Stimulated activated memory B cell treated with anti-CD40 and anti-IgM and Interleukin-4, amounts not matched to agents 10 μg/mL and 1 μg/mL and 100 μg/mL, for 72 hours (primary cell): ENCODE measurements at regions not wholly inside any gene's neighbourhood (a gene's known extent, or its start where the extent isn't known, plus 50 kb on each side); places are given as distances from the start of the nearest gene placed in this dataset.

ENCODE experiments used
- ATAC-seq: fragments of 150-1000 bp; cut with Tn5 transposase; 2 replicates; pipeline ENCODE4 v1.10.0; 2021
- H3K27ac Mint-ChIP-seq: one replicate; pipeline ENCODE4 v1.8.0; 2022; ENCODE audit warnings: mild to moderate bottlenecking, mixed read lengths
- H3K27me3 Mint-ChIP-seq: one replicate; pipeline ENCODE4 v1.8.0; 2022; ENCODE audit warnings: mixed read lengths
- H3K36me3 Mint-ChIP-seq: one replicate; pipeline ENCODE4 v1.8.0; 2022; ENCODE audit warnings: mixed read lengths
- H3K4me1 Mint-ChIP-seq: one replicate; pipeline ENCODE4 v1.8.0; 2022; ENCODE audit warnings: mixed read lengths
- H3K4me3 Mint-ChIP-seq: one replicate; pipeline ENCODE4 v1.8.0; 2022; ENCODE audit warnings: mild to moderate bottlenecking, moderate library complexity, mixed read lengths
- H3K9me3 Mint-ChIP-seq: one replicate; pipeline ENCODE4 v1.8.0; 2022; ENCODE audit warnings: mixed read lengths

DNA sequence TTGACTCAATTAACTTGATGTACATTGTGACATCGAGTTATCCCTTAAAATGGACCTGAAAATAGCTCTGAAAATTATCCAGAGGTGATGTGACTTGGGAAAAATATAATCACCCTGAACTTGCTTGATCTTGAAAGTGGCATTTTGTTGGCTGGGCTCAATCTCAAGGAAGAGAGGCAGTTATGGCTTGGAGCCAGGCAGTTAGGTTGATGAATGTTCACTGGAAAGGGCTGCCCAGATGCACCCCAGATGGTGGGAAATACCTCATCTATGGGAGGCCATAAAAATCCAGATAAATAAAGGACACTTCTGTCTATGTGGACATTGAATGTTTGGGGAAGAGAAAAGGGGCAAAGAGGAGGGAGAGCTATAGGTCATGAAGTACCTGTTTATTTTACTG, 55.7 kb upstream of the OR5AN1 start:
- H3K9me3 Mint-ChIP-seq, result no peaks in the 10 kb centered on the region
- H3K36me3 Mint-ChIP-seq, result no peaks in the 10 kb centered on the region
- no peak for ATAC-seq
- H3K4me1 Mint-ChIP-seq, result no peaks in the 10 kb centered on the region
- H3K4me3 Mint-ChIP-seq, result no peak overlapping the region
- H3K27ac Mint-ChIP-seq, result no peak overlapping the region
- H3K27me3 Mint-ChIP-seq, result peaks cover 13% of the 10 kb centered on the region

DNA sequence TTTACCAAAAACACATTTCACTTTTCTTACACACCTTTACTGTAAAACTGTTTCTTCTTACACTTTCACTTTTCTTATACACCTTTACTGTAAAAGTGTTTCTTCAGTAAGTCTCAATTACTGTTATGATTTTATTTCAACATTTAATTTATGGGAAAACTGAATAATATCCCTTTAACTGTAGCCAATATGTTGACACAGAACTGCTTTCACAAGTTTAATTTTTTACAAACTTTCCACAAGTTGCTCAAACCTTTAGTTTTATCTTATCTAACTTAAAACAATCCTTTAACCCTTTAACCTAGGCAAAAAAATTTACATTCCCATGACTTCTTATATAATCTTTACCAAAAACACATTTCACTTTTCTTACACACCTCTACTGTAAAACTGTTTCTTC, 63.3 kb upstream of the OR5AN1 start:
- no peak overlapping the region for H3K27ac Mint-ChIP-seq
- peaks cover 24% of the 10 kb centered on the region for H3K27me3 Mint-ChIP-seq
- peaks cover 2% of the 10 kb centered on the region for H3K9me3 Mint-ChIP-seq
- no peak for ATAC-seq
- no peaks in the 10 kb centered on the region for H3K4me1 Mint-ChIP-seq
- no peak overlapping the region for H3K4me3 Mint-ChIP-seq
- no peaks in the 10 kb centered on the region for H3K36me3 Mint-ChIP-seq

DNA sequence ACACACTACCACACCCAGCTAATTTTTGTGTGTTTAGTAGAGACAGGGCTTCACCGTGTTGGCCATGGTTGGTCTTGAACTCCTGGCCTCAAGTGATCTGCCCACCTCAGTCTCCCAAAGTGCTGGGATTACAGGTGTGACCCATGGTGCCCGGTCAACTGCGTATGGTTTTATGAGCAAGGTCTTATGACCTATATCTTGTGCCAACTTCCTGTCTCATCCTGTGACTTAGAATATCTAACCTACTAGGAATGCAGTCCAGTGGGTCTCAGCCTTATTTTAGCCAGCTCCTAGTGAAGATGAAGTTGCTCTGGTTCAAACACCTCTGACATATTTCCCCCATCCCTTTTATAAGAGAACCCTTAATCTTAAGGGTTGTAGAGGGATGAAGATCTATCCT, 66.1 kb upstream of the OR5AN1 start:
- peaks cover 2% of the 10 kb centered on the region for H3K9me3 Mint-ChIP-seq
- peaks cover 10% of the 10 kb centered on the region for H3K4me1 Mint-ChIP-seq
- no peak overlapping the region for H3K27ac Mint-ChIP-seq
- H3K4me3 Mint-ChIP-seq, result no peak overlapping the region
- no peak for ATAC-seq
- H3K36me3 Mint-ChIP-seq, result no peaks in the 10 kb centered on the region
- peaks cover 10% of the 10 kb centered on the region for H3K27me3 Mint-ChIP-seq

DNA sequence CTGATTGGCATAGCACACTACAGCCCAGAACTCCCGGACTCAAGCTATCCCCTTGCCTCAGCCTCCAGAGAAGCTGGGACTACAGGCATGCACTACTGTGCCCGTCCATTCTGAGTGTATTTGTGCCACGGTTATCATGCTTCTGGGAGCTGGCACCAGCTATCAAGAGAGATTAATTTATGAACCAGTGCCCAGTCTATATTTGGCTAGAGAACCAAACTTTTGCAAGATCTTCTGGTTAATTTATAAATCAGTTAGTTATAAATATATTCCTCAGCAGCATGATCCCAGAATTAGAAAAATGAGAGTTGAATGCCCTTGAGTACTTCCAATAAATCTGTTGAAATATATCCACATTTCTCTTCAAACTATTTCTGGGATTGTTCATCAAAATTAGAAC, 67.5 kb upstream of the OR5AN1 start:
- no peak for ATAC-seq
- no peak overlapping the region for H3K4me3 Mint-ChIP-seq
- H3K27me3 Mint-ChIP-seq, result peaks cover 10% of the 10 kb centered on the region
- H3K9me3 Mint-ChIP-seq, result peaks cover 2% of the 10 kb centered on the region
- H3K4me1 Mint-ChIP-seq, result peaks cover 10% of the 10 kb centered on the region
- H3K27ac Mint-ChIP-seq, result no peak overlapping the region
- no peaks in the 10 kb centered on the region for H3K36me3 Mint-ChIP-seq

DNA sequence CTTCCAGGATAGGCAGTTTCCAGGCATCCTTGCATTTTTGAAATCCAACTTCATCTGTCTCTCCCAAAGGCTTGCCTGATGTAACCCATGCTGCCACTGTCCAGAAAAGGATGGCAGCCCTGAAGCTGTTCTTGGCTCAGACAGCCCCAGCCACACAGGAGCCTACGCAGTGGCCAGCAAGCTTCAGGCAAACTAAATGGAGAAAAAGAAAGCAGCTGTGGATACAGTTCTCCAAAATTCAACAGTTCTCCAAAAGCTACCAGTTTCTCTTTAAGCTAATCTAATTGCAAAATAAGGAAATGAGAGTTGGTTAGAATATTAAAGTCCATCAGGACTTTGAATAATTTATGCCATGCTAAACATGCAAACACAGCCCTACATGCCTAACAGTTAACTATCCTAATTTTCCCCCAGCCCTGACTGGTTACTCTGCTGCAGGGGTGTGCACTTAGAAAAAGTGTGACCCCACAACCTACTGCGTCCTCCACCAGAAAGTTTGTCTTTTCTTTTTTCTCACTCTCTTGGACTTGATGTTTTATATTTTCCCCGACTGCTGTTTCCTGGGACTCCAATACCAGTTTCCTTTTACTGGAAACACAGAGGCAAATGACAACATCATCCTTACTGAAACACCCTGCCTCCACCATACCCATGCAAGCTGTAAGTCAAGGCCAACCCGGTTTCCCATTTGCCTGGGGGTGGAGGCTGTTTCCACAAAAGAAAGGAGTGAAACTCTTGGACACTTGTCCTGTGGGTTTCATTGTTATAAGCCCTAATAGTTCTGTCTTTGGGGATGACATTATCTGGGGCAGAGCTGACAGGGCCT, 69.1 kb upstream of the OR5AN1 start:
- Mint-ChIP-seq H3K27me3 (no peaks in the 10 kb centered on the region), H3K4me1 (peaks cover 19% of the 10 kb centered on the region), H3K27ac (peak overlapping the region; percentile 43), H3K4me3 (no peak overlapping the region), H3K9me3 (no peaks in the 10 kb centered on the region), H3K36me3 (no peaks in the 10 kb centered on the region)
- ATAC-seq, result peak; percentile 73

DNA sequence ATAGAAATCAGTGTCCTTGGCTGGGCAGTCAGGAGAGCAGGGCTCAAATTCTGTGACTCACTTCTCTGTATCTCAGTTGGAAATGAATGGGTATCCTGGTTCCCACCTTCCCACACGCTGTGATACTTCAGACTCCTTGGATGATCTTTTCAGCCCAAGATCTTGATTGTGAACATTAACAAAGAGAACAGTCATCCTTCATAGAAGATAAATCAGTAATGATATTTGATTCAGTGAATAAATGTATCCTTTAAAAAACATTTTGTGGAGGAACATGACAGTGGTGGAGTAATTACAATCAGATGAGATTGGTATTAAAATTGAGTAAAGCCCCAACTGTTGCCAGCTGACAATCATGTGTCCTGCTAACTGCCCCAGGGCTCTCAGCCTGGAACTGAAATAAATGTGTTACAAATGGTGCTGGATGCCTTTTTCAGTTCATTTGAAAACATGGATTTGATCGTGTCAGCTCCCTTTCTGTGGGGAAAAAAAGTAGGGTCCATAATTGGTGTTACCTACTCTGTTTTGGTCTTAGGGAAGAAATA, 72.9 kb upstream of the OR5AN1 start:
- H3K9me3 Mint-ChIP-seq, result no peaks in the 10 kb centered on the region
- H3K36me3 Mint-ChIP-seq, result no peaks in the 10 kb centered on the region
- no peak overlapping the region for H3K4me3 Mint-ChIP-seq
- ATAC-seq, result no peak
- no peak overlapping the region for H3K27ac Mint-ChIP-seq
- peaks cover 40% of the 10 kb centered on the region for H3K4me1 Mint-ChIP-seq
- H3K27me3 Mint-ChIP-seq, result no peaks in the 10 kb centered on the region

DNA sequence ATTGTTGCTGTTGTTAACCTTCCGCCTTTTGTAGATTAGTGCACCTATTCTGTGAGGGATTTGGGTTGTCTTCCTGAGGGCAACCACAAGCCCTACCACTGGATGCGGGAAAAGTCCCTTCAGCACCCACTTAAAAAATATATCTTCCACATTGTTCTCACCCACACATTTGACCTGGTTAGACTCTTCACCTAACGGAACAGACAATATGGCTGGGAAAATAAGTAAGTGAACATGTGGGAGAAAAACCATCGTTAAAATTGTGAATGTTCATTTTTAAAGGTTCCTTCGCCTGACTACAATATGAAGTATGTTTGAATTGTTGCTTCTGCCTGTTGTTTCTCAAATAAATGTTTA, 72.0 kb upstream of the MPEG1 start:
- Mint-ChIP-seq H3K4me1 (peaks cover 37% of the 10 kb centered on the region), H3K9me3 (no peaks in the 10 kb centered on the region), H3K36me3 (no peaks in the 10 kb centered on the region), H3K4me3 (peak overlapping the region; percentile 66), H3K27ac (peak overlapping the region; percentile 77), H3K27me3 (no peaks in the 10 kb centered on the region)
- no peak for ATAC-seq

DNA sequence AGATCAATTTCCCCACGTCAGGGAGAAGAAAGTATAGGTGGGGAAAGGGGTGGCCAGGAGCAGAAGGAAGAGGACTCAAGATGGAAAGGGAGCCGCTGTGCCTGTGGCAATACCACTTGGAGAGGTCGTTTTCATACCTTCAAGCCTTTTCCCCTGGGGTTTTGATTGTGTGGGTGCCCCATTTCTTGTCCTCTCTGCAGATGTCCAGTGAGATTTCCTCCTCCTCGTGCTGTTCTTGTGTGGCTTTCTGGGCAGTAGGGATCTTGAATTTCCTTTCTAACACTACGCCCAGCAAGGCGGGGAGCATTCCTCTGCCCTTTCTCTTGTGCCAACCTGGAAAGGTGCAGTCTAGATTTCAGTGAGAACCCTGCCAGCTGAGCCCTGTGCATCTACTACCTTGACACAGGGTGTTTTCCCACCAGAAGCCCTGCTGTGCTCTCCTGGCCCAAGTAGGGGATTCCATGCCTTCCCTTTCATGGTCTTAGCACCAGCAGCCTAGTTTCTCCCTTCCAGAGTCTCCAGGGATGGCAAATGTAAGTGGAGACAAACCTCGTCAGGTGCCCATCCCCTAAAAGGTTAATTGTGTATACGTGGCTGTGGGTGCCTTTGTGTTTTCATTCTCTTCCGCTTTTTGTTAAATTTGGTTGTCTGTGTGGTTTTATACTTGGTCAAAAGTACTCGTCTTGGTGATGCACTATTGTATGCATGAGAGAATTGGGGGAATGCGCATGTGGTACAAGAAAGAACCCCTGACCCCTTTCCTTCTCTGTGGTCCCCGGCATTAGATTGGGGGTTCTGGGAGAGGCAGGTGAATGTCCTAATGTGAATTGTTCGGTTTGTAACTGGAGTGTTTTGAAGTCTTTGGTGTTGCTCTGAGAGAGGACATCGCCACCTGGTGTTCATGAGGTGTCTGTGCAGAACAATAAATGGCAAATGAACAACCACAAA, 71.4 kb upstream of the MPEG1 start:
- Mint-ChIP-seq H3K27ac (peak overlapping the region; percentile 77), H3K36me3 (no peaks in the 10 kb centered on the region), H3K9me3 (no peaks in the 10 kb centered on the region), H3K27me3 (no peaks in the 10 kb centered on the region), H3K4me1 (peaks cover 31% of the 10 kb centered on the region), H3K4me3 (peak overlapping the region; percentile 66)
- ATAC-seq, result peak; percentile 88

DNA sequence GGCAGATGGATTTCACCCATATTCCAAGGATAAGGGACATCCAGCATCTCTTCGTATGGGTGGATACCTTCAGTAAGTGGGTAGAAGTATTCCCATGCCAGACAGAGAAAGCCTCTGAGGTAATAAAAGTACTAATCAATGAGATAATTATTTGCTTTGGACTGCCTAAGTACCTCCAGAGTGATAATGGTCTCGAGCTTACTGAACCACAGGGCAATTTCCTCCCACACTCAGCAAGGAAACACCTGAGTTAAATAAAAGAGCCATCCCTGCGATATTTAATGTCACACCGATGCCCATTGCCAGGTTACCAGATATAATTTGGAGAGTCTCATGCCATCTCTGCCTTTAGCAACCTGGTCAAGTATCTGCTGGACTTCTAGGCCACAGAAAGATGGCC, 70.6 kb upstream of the MPEG1 start:
- H3K9me3 Mint-ChIP-seq, result no peaks in the 10 kb centered on the region
- peak overlapping the region; percentile 19 for H3K4me3 Mint-ChIP-seq
- no peaks in the 10 kb centered on the region for H3K36me3 Mint-ChIP-seq
- H3K27me3 Mint-ChIP-seq, result no peaks in the 10 kb centered on the region
- peaks cover 29% of the 10 kb centered on the region for H3K4me1 Mint-ChIP-seq
- H3K27ac Mint-ChIP-seq, result peak overlapping the region; percentile 77
- no peak for ATAC-seq

DNA sequence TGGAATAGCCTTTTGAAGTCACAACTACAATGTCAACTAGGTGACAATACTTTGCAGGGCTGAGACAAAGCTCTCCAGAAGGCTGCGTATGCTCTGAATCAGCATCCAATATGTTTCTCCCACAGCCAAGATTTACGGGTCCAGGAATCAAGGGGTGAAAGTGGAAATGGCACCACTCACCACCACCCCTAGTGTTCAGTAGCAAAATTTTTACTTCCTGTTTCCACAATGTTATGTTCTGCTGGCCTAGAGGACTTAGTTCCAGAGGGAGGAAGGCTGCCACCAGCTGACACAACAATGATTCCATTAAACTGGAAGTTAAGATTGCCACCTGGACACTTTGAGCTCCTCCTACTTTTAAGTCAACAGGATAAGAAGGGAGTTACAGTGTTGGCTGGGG, 68.5 kb upstream of the MPEG1 start:
- Mint-ChIP-seq H3K4me1 (peaks cover 32% of the 10 kb centered on the region), H3K9me3 (no peaks in the 10 kb centered on the region), H3K27ac (no peak overlapping the region), H3K4me3 (no peak overlapping the region), H3K36me3 (no peaks in the 10 kb centered on the region), H3K27me3 (no peaks in the 10 kb centered on the region)
- no peak for ATAC-seq

DNA sequence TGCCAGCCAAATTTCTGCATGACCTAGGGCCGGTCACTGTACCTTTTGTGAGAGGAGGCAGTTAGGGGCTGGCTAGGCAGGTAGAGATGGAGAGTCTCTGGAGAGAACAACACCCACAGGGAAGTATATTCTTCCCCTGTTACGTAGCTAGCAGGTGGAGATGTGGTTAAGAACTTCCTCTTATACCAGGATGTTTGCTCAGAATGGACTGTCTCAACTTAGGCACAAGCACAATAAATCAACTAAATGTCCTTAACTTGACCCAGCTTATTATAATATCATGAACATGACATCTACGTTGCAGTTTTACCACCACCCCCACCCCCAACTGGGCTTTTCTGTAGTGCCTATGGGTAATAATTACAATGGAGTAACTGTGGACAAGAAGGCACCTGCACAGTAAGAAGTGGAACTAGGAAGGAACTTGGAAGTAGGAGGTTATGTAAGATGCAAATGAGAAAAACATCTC, 60.7 kb upstream of the MPEG1 start:
- Mint-ChIP-seq H3K36me3 (no peaks in the 10 kb centered on the region), H3K4me1 (peaks cover 80% of the 10 kb centered on the region), H3K27me3 (no peaks in the 10 kb centered on the region), H3K4me3 (peak overlapping the region; percentile 49), H3K9me3 (no peaks in the 10 kb centered on the region), H3K27ac (peak overlapping the region; percentile 84)
- ATAC-seq, result peak; percentile 98

DNA sequence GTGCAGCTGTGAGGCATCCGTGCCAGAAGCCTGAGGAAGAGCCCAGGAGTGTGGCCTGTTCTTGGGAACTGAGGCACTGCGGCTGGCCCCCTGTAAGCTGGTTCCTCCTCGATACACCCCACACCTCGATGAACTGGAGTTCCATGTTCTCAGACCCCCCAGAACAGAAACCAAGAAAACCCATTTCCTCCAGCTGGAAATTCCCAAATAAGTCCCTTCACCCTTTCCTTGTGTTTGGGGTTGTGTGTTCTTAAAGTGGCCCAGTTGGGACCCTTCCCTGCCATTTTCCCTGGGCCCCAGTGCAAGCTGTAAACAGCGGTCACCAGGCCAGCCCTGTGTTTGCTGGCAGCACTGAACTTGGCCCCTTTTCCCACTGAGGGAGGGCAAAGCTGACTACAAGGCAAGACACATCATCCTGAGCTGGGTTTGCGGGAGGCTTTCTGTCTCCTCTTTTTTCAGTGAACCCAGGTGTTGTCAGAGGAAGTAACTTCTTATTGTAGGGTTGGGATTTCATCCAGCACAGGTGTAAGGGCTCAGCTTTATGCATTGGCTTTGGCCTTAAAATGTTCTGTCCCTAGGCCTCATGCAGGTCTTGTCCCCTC, 60.1 kb upstream of the MPEG1 start:
- peak overlapping the region; percentile 84 for H3K27ac Mint-ChIP-seq
- H3K4me1 Mint-ChIP-seq, result peaks cover 86% of the 10 kb centered on the region
- peak; percentile 37 for ATAC-seq

DNA sequence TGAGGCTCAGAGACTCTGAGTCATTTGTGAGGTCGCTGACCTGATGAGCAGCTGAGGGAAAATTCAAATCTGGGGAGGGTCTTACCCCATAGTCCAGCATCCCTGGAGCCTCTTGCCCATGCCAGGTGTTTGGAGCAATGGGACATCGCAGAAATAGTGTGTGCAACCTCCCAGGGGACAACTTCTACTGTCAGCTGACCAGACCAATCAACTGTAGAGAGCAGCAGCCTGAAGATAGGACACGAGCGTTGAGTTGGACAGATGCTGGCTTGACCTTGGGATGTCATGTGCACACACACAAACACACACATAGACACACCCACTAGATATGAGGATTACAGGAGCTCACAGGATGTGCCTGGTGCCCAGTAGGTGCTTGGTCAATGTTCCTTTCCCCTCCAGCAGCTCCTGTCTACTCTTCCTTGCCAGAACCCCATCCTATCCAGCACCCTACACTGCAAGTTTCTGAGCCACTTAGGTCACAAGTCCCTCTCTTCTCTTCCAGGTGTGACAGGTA, 59.1 kb upstream of the MPEG1 start:
- Mint-ChIP-seq H3K27me3 (no peaks in the 10 kb centered on the region), H3K9me3 (no peaks in the 10 kb centered on the region), H3K27ac (peak overlapping the region; percentile 84), H3K4me1 (peaks cover 96% of the 10 kb centered on the region), H3K36me3 (no peaks in the 10 kb centered on the region), H3K4me3 (no peak overlapping the region)
- no peak for ATAC-seq

More for the DNA sequence above, 60.1 kb upstream of the MPEG1 start:
- H3K4me3 Mint-ChIP-seq, result peak overlapping the region; percentile 49
- no peaks in the 10 kb centered on the region for H3K27me3 Mint-ChIP-seq
- no peaks in the 10 kb centered on the region for H3K9me3 Mint-ChIP-seq
- H3K36me3 Mint-ChIP-seq, result no peaks in the 10 kb centered on the region

DNA sequence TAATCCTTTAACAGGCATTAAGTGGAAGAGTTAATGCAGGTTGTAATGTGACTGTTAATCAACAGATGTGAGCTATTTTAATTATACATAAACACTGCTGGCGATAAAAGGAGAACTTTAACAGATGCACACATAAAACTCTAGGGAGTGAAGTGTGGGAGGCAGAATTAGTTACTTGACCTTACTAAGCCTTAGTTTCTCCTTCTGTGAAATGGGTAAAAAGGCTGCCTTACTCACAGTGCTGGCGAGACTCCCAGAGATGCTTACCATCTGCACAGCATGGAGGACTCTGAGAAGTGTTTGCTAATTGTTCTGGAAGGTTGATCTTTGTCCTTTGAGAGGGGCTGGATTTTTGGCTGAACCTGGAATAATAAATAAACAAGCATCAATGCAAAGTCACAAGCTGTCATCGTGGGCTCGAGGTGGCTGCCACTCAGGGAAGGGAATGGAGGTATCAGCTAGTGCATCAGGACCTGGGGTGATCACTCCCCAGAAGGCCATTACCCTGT, 58.6 kb upstream of the MPEG1 start:
- peaks cover 99% of the 10 kb centered on the region for H3K4me1 Mint-ChIP-seq
- H3K27me3 Mint-ChIP-seq, result no peaks in the 10 kb centered on the region
- no peaks in the 10 kb centered on the region for H3K36me3 Mint-ChIP-seq
- no peaks in the 10 kb centered on the region for H3K9me3 Mint-ChIP-seq
- ATAC-seq, result no peak
- peak overlapping the region; percentile 84 for H3K27ac Mint-ChIP-seq
- H3K4me3 Mint-ChIP-seq, result no peak overlapping the region
